Duodenal mucosa (tissue), 2 donors: ENCODE measurements at regions not wholly inside any gene's neighbourhood (a gene's known extent, or its start where the extent isn't known, plus 50 kb on each side); places are given as distances from the start of the nearest gene placed in this dataset.

Experiments used
- H3K27ac ChIP-seq: one replicate; pipeline ENCODE4 v1.7.0; 2013; ENCODE audit warnings: low read depth, low read length
- H3K27me3 ChIP-seq, 2 donors: one replicate each; pipeline ENCODE4 v1.7.0; 2013; ENCODE audit warnings: low read length in 2 of 2, control low read depth in 1 of 2; ENCODE audit not compliant: insufficient read depth in 2 of 2, control insufficient read depth in 1 of 2
- H3K36me3 ChIP-seq, 2 donors: one replicate each; pipeline ENCODE4 v1.7.0; 2013; ENCODE audit warnings: low read length in 2 of 2, control low read depth in 1 of 2; ENCODE audit not compliant: insufficient read depth in 2 of 2, control insufficient read depth in 1 of 2
- H3K4me1 ChIP-seq, 2 donors: one replicate each; pipeline ENCODE4 v1.7.0; 2013; ENCODE audit warnings: low read length in 2 of 2, control low read depth in 1 of 2; ENCODE audit not compliant: insufficient read depth in 2 of 2, control insufficient read depth in 1 of 2
- H3K4me3 ChIP-seq, 2 donors: one replicate each; pipeline ENCODE4 v1.7.0; 2013; ENCODE audit warnings: low read length in 2 of 2, low read depth in 1 of 2
- H3K9ac ChIP-seq, 2 donors: one replicate each; pipeline ENCODE4 v1.7.0; 2013; ENCODE audit warnings: low read length in 2 of 2, low read depth in 1 of 2
- H3K9me3 ChIP-seq, 2 donors: one replicate each; pipeline ENCODE4 v1.7.0; 2013; ENCODE audit warnings: low read length in 2 of 2, control low read depth in 1 of 2; ENCODE audit not compliant: control insufficient read depth in 1 of 2

DNA sequence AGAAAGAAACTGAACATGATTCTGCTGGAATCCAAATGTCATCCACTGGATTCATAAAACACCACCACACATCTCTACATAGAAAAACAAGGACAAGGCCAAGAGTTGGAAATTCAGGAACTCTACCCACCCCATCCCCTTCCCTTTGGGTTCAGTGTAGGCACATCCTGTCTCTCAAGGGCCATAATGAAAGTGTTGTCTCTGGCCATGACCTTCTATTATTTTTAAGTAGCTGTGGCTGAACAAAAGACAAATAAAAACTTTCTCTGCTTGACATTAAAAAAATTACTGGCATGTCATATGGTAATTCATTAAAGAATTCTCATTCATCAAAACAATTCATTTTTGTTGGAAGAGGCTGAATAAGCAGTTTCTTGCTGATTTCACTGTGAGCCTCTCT is 54.9 kb upstream of the ZBTB18 start:
- H3K9ac ChIP-seq: no peak overlapping the region
- peaks cover 3 to 5% of the 10 kb centered on the region in 2 donors for H3K9me3 ChIP-seq
- no peak overlapping the region for H3K4me3 ChIP-seq
- no peaks in the 10 kb centered on the region for H3K4me1 ChIP-seq
- H3K36me3 ChIP-seq: no peaks in the 10 kb centered on the region
- no peaks in the 10 kb centered on the region for H3K27me3 ChIP-seq
- no peak overlapping the region for H3K27ac ChIP-seq

DNA sequence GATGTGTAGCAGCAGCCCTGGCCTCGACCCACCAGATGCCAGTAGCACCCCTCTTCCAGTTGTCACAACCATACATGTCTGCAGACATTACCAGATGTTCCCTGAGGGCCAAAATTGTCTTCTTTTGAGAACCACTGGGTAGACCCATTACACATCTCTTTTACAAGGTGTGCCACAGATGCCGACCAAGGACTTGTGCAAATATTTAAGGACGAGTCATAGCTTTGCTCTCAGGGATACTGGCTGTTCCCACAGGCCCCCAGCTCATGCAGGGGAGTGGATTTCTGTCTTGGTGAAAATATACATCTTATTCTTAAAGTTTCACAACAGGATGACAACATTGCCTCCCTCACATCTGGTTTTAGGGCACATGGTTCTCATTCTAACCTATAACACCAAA is 59.4 kb upstream of the ZBTB18 start:
- H3K9ac ChIP-seq: no peak overlapping the region
- H3K4me1 ChIP-seq: no peaks in the 10 kb centered on the region
- H3K27me3 ChIP-seq: no peaks in the 10 kb centered on the region
- no peak overlapping the region for H3K27ac ChIP-seq
- no peak overlapping the region for H3K4me3 ChIP-seq
- peaks cover 3 to 5% of the 10 kb centered on the region in 2 donors for H3K9me3 ChIP-seq
- no peaks in the 10 kb centered on the region for H3K36me3 ChIP-seq

DNA sequence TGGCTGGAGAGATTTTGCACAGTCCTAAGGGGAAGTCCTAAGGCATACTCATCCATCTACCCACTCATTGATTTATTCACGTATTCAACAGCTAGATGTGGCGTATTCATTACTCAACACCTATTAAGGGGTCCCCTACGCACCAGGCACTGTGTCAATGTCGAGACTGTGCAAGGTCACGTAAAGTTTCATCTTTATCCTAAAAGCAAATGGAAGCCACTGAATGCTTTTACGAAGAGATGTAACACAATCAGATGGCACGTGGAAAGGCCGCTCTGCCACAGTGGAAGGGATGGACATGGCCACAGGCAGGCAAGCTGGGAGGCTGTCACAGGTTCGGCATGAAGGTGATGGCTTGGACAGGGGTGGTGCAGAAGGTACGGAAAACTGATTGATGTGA is 66.3 kb upstream of the ZBTB18 start:
- Histone ChIP-seq H3K27ac (no peak overlapping the region), H3K4me1 (no peaks in the 10 kb centered on the region), H3K36me3 (no peaks in the 10 kb centered on the region), H3K9me3 (no peaks in the 10 kb centered on the region), H3K4me3 (no peak overlapping the region), H3K27me3 (no peaks in the 10 kb centered on the region), H3K9ac (no peak overlapping the region)

DNA sequence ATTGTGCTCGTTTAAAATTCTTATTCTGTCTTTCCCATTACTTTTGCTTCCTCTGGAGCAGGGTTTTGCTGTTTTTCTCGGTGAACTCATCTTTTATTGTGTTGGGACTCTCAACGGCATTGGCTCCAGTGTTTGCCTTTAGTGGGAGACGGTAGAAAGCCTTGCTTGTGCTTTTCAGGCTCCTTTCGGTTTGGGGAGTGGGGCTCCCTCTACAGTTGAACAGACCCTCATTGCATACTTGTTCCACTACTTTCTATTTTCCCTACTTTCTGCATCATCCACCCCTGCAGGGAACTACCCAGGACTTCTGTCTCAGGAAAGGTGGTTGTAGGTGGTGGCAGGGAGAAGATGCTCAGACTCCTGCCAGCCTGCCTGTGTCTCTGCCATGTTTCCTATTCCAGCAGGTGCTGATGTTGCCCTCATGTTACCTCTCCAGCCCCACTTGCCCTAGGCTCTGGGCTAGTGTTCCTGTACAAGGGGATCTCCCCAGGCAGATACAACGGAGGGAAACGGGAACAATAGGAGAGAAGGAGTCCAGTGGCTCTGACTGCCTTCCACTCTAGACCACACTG is 68.5 kb upstream of the ZBTB18 start:
- no peak overlapping the region for H3K4me3 ChIP-seq
- no peaks in the 10 kb centered on the region for H3K27me3 ChIP-seq
- H3K27ac ChIP-seq: no peak overlapping the region
- H3K9ac ChIP-seq: no peak overlapping the region
- no peaks in the 10 kb centered on the region for H3K9me3 ChIP-seq
- H3K4me1 ChIP-seq: no peaks in the 10 kb centered on the region
- no peaks in the 10 kb centered on the region for H3K36me3 ChIP-seq

DNA sequence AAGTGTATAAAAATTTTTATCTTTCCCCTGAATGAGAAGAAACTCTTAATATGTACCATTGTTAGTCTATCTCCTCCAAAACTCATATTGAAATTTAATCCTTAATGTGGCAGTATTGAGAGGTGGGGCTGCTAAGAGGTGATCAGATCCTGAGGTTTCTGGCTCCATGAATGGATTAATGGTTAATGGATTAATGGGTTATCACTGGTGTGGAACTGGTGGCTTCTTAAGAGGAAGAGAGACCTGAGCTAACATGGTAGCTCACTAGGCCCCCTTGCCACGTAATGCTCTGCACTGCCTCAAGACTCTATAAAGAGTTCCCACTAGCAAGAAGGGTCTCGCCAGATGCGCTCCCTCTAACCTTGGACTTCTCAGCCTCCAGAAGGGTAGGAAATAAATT is 70.6 kb upstream of the ZBTB18 start:
- H3K9ac ChIP-seq: no peak overlapping the region
- no peaks in the 10 kb centered on the region for H3K36me3 ChIP-seq
- H3K4me3 ChIP-seq: no peak overlapping the region
- H3K27me3 ChIP-seq: no peaks in the 10 kb centered on the region
- H3K4me1 ChIP-seq: no peaks in the 10 kb centered on the region
- H3K9me3 ChIP-seq: no peaks in the 10 kb centered on the region
- no peak overlapping the region for H3K27ac ChIP-seq

DNA sequence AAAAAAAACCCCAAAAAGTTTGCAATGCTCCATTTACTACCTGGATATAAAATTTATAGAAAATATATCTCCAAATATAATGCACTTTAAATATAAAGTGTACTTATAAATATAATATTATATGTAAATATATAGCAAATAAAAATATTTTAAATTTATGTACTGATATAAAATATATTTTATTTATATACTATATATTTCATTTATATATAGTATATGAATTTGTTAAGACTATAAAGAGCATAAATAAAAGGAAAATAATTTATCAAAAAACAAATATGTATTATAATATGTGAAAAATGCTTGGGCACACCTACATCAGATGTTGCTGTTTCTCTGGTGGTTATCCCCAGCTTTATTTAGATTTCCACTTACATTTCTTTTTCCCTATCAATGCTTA is 71.0 kb upstream of the ZBTB18 start:
- Histone ChIP-seq H3K4me3 (no peak overlapping the region), H3K9me3 (no peaks in the 10 kb centered on the region)

DNA sequence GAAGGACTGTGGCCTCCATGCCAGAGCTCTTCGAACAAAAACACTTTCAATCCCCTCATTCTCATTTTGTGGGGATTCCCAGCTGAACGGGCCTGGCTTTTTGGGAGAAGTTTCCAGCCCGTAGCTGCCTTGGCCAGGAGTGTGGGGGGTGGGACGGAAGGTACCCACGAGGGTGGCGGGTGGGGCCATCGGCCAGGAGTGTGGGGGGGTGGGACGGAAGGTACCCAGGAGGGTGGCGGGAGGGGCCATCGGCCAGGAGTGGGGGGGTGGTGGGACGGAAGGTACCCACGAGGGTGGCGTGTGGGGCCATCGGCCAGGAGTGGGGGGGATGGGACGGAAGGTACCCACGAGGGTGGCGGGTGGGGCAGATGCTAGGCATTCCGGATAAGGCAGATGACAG is 71.7 kb upstream of the ZBTB18 start:
- H3K27ac ChIP-seq: no peak overlapping the region
- no peaks in the 10 kb centered on the region for H3K4me1 ChIP-seq
- no peaks in the 10 kb centered on the region for H3K36me3 ChIP-seq
- H3K9me3 ChIP-seq: no peaks in the 10 kb centered on the region
- H3K9ac ChIP-seq: no peak overlapping the region
- H3K27me3 ChIP-seq: no peaks in the 10 kb centered on the region
- no peak overlapping the region for H3K4me3 ChIP-seq

More for the DNA sequence above, 71.0 kb upstream of the ZBTB18 start:
- no peaks in the 10 kb centered on the region for H3K36me3 ChIP-seq
- no peaks in the 10 kb centered on the region for H3K27me3 ChIP-seq
- H3K4me1 ChIP-seq: no peaks in the 10 kb centered on the region
- H3K9ac ChIP-seq: no peak overlapping the region
- no peak overlapping the region for H3K27ac ChIP-seq

DNA sequence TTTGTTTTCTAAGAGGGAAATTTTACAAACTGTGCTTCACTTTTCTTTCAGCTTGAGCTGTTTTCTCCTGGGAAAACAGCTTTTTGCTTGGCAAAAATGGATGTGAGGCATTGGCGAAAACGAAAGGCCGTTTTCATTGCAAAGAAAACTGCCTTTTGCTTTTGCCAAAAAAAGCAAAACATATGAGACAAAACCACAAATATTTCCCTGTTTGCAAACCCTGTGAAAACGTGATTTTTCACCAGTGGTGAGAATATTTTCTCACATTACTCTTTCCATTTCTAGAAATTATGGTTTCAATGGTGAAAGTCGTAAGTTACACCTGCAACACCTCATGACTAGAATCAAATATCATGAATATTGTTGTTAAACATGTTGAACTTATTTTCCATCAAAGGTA is 74.0 kb upstream of the ZBTB18 start:
- no peaks in the 10 kb centered on the region for H3K4me1 ChIP-seq
- H3K9me3 ChIP-seq: no peaks in the 10 kb centered on the region
- no peak overlapping the region for H3K27ac ChIP-seq
- H3K9ac ChIP-seq: no peak overlapping the region
- H3K27me3 ChIP-seq: no peaks in the 10 kb centered on the region
- H3K4me3 ChIP-seq: no peak overlapping the region
- H3K36me3 ChIP-seq: no peaks in the 10 kb centered on the region

DNA sequence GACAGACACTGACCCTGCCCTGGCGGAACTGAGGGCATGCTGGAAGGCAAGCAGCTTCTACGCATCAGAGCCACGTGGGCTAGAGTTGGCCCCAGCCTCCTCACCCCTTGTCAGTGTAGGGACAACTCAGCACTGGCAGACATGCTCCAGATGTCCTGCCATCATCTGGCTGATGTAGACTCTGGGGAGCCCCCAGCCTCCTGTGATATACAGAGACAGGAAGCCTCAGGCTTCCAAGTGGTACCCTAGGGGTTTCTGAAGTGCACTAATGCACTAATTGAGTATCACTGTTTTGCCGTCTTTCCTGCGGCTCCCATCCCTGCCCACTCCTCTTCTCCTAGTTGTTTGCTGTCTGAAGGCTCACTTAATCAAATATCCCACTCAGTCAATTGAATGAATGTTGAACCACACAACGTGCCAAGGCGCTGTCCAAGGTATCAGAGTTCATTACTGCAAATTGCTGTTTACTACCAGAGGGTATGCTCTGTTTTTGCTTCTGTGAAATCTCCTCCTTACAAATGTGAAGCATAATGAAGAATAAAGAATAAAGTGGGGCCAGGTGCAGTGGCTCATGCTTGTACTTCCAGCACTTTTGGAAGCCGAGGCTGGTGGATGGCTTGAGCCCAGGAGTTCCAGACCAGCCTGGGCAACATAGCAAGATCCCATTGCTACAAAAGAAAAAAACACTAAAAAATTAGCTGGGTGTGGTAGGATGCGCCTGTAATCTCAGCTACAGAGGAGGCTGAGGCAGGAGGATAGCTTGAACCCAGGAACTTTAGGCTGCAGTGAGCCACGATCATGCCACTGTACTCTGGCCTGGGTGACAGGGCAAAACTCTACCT is 76.4 kb upstream of the ZBTB18 start:
- no peaks in the 10 kb centered on the region for H3K4me1 ChIP-seq
- H3K27ac ChIP-seq: no peak overlapping the region
- no peaks in the 10 kb centered on the region for H3K27me3 ChIP-seq
- no peaks in the 10 kb centered on the region for H3K9me3 ChIP-seq
- H3K4me3 ChIP-seq: no peak overlapping the region
- no peak overlapping the region for H3K9ac ChIP-seq
- H3K36me3 ChIP-seq: no peaks in the 10 kb centered on the region

DNA sequence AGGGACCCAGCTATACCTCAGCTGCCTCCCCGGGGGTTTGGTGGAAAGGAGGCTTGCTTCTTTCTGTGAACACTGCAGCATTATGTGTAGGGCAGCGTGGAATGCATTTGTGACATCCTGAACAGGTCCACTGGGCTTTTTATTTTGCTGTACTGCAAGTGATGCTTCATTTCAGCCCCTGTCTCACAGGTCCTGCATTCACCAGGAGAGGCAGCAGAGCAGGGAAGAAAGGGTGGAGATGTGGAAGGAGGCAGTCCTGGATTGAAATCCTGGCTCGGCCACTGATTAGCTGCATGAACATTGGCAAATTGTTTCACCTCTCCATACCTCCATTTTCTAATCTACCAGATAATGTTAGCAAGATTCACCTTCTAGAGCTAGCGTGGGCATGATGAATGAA is 77.9 kb upstream of the ZBTB18 start:
- H3K9me3 ChIP-seq: no peaks in the 10 kb centered on the region
- no peak overlapping the region for H3K4me3 ChIP-seq
- H3K27me3 ChIP-seq: no peaks in the 10 kb centered on the region
- no peak overlapping the region for H3K27ac ChIP-seq
- H3K4me1 ChIP-seq: no peaks in the 10 kb centered on the region
- no peaks in the 10 kb centered on the region for H3K36me3 ChIP-seq
- H3K9ac ChIP-seq: no peak overlapping the region
